Subcutaneous abdominal adipose tissue (tissue), 5 donors: ENCODE measurements at regions not wholly inside any gene's neighbourhood (a gene's known extent, or its start where the extent isn't known, plus 50 kb on each side); places are given as distances from the start of the nearest gene placed in this dataset.

ENCODE experiments used
- H3K27ac ChIP-seq: one replicate; pipeline ENCODE4 v1.7.0; 2013; ENCODE audit warnings: low read depth, mild to moderate bottlenecking, inconsistent platforms, low read length, moderate library complexity
- H3K27me3 ChIP-seq, 5 donors: one replicate each; pipeline ENCODE4 v1.7.0; 2013; ENCODE audit warnings: low read length in 5 of 5, inconsistent platforms in 1 of 5; ENCODE audit not compliant: control insufficient read depth in 5 of 5, insufficient read depth in 4 of 5
- H3K36me3 ChIP-seq, 5 donors: one replicate each; pipeline ENCODE4 v1.7.0; 2013; ENCODE audit warnings: low read length in 5 of 5; ENCODE audit not compliant: control insufficient read depth in 5 of 5, insufficient read depth in 5 of 5
- H3K4me1 ChIP-seq, 5 donors: one replicate each; pipeline ENCODE4 v1.7.0; 2013; ENCODE audit warnings: low read length in 5 of 5, mild to moderate bottlenecking in 3 of 5, moderate library complexity in 1 of 5; ENCODE audit not compliant: control insufficient read depth in 5 of 5, insufficient read depth in 5 of 5
- H3K4me3 ChIP-seq, 5 donors: one replicate each; pipeline ENCODE4 v1.7.0; 2013; ENCODE audit warnings: low read length in 5 of 5, low read depth in 1 of 5
- H3K9ac ChIP-seq, 5 donors: one replicate each; pipeline ENCODE4 v1.7.0; 2013; ENCODE audit warnings: low read length in 5 of 5, mild to moderate bottlenecking in 4 of 5, moderate library complexity in 3 of 5
- H3K9me3 ChIP-seq, 5 donors: one replicate each; pipeline ENCODE4 v1.7.0; 2013; ENCODE audit warnings: low read length in 5 of 5; ENCODE audit not compliant: control insufficient read depth in 5 of 5
- donor health status: healthy.
- donor health status: healthy.
- donor health status: healthy.
- donor health status: healthy.
- donor health status: healthy.

GRCh38 chr2:57981083-57981768 is 65.4 kb upstream of the VRK2 start:
- H3K27ac ChIP-seq = no peak overlapping the region
- H3K4me3 ChIP-seq = no peak overlapping the region

GRCh38 chr2:57987835-57988573 is 58.6 kb upstream of the VRK2 start:
- Histone ChIP-seq H3K4me3 (no peak overlapping the region), H3K27me3 (no peaks in the 10 kb centered on the region), H3K27ac (no peak overlapping the region), H3K9ac (no peak overlapping the region), H3K9me3 (no peaks in the 10 kb centered on the region), H3K36me3 (no peaks in the 10 kb centered on the region), H3K4me1 (no peaks in the 10 kb centered on the region)

More at GRCh38 chr2:57981083-57981768, 65.4 kb upstream of the VRK2 start:
- H3K4me1 ChIP-seq = no peaks in the 10 kb centered on the region
- no peak overlapping the region for H3K9ac ChIP-seq
- H3K36me3 ChIP-seq = no peaks in the 10 kb centered on the region
- no peaks in the 10 kb centered on the region for H3K9me3 ChIP-seq
- no peaks in the 10 kb centered on the region for H3K27me3 ChIP-seq

- H3K9ac ChIP-seq = no peak overlapping the region
- H3K27me3 ChIP-seq = no peaks in the 10 kb centered on the region
- H3K27ac ChIP-seq = no peak overlapping the region
- no peaks in the 10 kb centered on the region for H3K4me1 ChIP-seq
- no peaks in the 10 kb centered on the region for H3K9me3 ChIP-seq
- no peaks in the 10 kb centered on the region for H3K36me3 ChIP-seq
- H3K4me3 ChIP-seq = no peak overlapping the region
These were observed 56.4 kb upstream of the VRK2 start for GRCh38 chr2:57990118-57990725.
